ENCODE measurements at regions not wholly inside any gene's neighbourhood (a gene's known extent, or its start where the extent isn't known, plus 50 kb on each side); places are given as distances from the start of the nearest gene placed in this dataset.

GRCh38 chr13:61040181-61040580, 375.5 kb downstream of the PCDH20 start:
- POLR2A ChIA-PET: no interaction called here
- WGBS (ENCODE audit: low lambda C conversion rate): 29% methylated on average over 2 of the region's 2 CpGs

DNA sequence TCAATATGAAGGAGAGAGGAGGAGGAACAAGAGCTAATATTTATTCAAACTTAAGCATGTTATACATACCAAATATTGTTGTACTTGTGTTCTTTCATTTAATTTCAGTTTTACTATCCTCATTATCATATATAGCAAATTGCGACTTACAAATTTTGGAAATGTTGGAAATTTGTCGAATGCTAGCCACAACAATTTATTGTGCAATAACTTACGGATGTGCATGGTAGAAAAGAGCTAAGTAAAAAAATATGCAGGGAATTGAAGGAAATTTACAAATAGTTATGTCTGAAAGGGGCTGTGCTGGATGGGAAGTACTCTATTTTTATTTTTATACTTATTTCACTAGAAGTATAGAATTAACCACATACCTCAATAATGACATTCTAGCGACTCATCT, 376.3 kb downstream of the PCDH20 start:
- Histone ChIP-seq H3F3A (replicated peaks; ENCODE audit: insufficient read depth) (no peaks in the 10 kb centered on the region), H3K27me3 (ENCODE audit: insufficient read depth) (no peaks in the 10 kb centered on the region), H3K9me2 (0 out of 2 replicates have a peak, but pooled peaks cover 1% of the 10 kb centered on the region), H3K9ac (no peak overlapping the region), H3K27ac (ENCODE audit: low read depth in 2 of 2, low read length in 1 of 2) (no peak overlapping the region), H3K4me3 (ENCODE audit: low read depth in 2 of 2, low read length in 1 of 2) (no peak overlapping the region), H3K79me2 (ENCODE audit: insufficient read depth) (no peaks in the 10 kb centered on the region), H3K9me3 (no peaks in the 10 kb centered on the region), H3K4me2 (no peak overlapping the region), H3K4me1 (ENCODE audit: control insufficient read depth in 1 of 2, insufficient read depth in 2 of 2, low read depth in 1 of 2, low read length in 1 of 2) (no peaks in the 10 kb centered on the region), H4K20me1 (ENCODE audit: insufficient read depth) (no peaks in the 10 kb centered on the region), H2AFZ (ENCODE audit: low read depth) (no peak overlapping the region), H3K36me3 (replicated peaks in 1 of 2; ENCODE audit: control insufficient read depth in 1 of 2, insufficient read depth in 2 of 2, low read length in 1 of 2) (no peaks in the 10 kb centered on the region)
- 52% methylated on average over 4 of the region's 4 CpGs for WGBS (ENCODE audit: low lambda C conversion rate)
- TF ChIP-seq MAX (IDR thresholded peaks at IDR 0.05; ENCODE audit: low read depth): no peak
- no peak for TF ChIP-seq NRF1 (IDR thresholded peaks at IDR 0.05; ENCODE audit: low read depth, low read length)
- TF ChIP-seq RXRA (IDR thresholded peaks at IDR 0.05; ENCODE audit: borderline replicate concordance, low read depth): no peak
- TF ChIP-seq CTCF (IDR thresholded peaks at IDR 0.05): no peak
- no peak for TF ChIP-seq ELF1 (IDR thresholded peaks at IDR 0.05)
- TF ChIP-seq, protein P1, sequence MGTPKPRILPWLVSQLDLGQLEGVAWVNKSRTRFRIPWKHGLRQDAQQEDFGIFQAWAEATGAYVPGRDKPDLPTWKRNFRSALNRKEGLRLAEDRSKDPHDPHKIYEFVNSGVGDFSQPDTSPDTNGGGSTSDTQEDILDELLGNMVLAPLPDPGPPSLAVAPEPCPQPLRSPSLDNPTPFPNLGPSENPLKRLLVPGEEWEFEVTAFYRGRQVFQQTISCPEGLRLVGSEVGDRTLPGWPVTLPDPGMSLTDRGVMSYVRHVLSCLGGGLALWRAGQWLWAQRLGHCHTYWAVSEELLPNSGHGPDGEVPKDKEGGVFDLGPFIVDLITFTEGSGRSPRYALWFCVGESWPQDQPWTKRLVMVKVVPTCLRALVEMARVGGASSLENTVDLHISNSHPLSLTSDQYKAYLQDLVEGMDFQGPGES (IDR thresholded peaks at IDR 0.05; ENCODE audit: low read depth, low read length): no peak
- no peak for TF ChIP-seq RCOR1 (IDR thresholded peaks at IDR 0.05; ENCODE audit: low read length)
- TF ChIP-seq RAD21 (IDR thresholded peaks at IDR 0.05; ENCODE audit: low read length): no peak
- TF ChIP-seq SIN3A (IDR thresholded peaks at IDR 0.05; ENCODE audit: borderline replicate concordance, low read depth, low read length): no peak
- no peak for TF ChIP-seq TCF12 (IDR thresholded peaks at IDR 0.05)
- no peak for TF ChIP-seq YY1 (IDR thresholded peaks at IDR 0.05; ENCODE audit: low read depth)
- TF ChIP-seq FOSL2 (IDR thresholded peaks at IDR 0.05; ENCODE audit: borderline replicate concordance, low read depth): no peak
- no peak for TF ChIP-seq NFIC (IDR thresholded peaks at IDR 0.05; ENCODE audit: borderline replicate concordance)
- no peak for DNase-seq
- CTCF ChIA-PET: no interaction called here
- POLR2A ChIA-PET: no interaction called here

More at GRCh38 chr13:61040181-61040580, 375.5 kb downstream of the PCDH20 start:
- no peak overlapping the region for H3K4me2 ChIP-seq
- no peaks in the 10 kb centered on the region for H3K27me3 ChIP-seq (ENCODE audit: insufficient read depth)
- H3K9me2 ChIP-seq: 0 out of 2 replicates have a peak, but pooled peaks cover 3% of the 10 kb centered on the region
- CTCF ChIA-PET: no interaction called here
- no peaks in the 10 kb centered on the region for H3F3A ChIP-seq (replicated peaks; ENCODE audit: insufficient read depth)
- no peak overlapping the region for H2AFZ ChIP-seq (ENCODE audit: low read depth)
- no peaks in the 10 kb centered on the region for H3K4me1 ChIP-seq (ENCODE audit: control insufficient read depth in 1 of 2, insufficient read depth in 2 of 2, low read depth in 1 of 2, low read length in 1 of 2)
- no peaks in the 10 kb centered on the region for H4K20me1 ChIP-seq (ENCODE audit: insufficient read depth)
- H3K79me2 ChIP-seq (ENCODE audit: insufficient read depth): no peaks in the 10 kb centered on the region
- no peak for DNase-seq
- no peaks in the 10 kb centered on the region for H3K9me3 ChIP-seq
- H3K9ac ChIP-seq: no peak overlapping the region
- no peaks in the 10 kb centered on the region for H3K36me3 ChIP-seq (replicated peaks in 1 of 2; ENCODE audit: control insufficient read depth in 1 of 2, insufficient read depth in 2 of 2, low read length in 1 of 2)
- no peak for TF ChIP-seq CTCF (IDR thresholded peaks at IDR 0.05)
- no peak for TF ChIP-seq NRF1 (IDR thresholded peaks at IDR 0.05; ENCODE audit: low read depth, low read length)
- H3K4me3 ChIP-seq (ENCODE audit: low read depth in 2 of 2, low read length in 1 of 2): no peak overlapping the region
- no peak overlapping the region for H3K27ac ChIP-seq (ENCODE audit: low read depth in 2 of 2, low read length in 1 of 2)

All from SK-N-SH (cell line).